ENCODE measurements at regions not wholly inside any gene's neighbourhood (a gene's known extent, or its start where the extent isn't known, plus 50 kb on each side); places are given as distances from the start of the nearest gene placed in this dataset.

GRCh38 chr13:69603144-69603853 is 504.3 kb upstream of the ATXN8OS start (continued):
- TF ChIP-seq POU5F1 (IDR thresholded peaks at IDR 0.05; ENCODE audit: low read depth, low read length) (no peak), SIRT6 (IDR thresholded peaks at IDR 0.05; ENCODE audit: low read length) (no peak), RBBP5 (IDR thresholded peaks at IDR 0.05; ENCODE audit: borderline replicate concordance, low read depth, low read length) (no peak), SP1 (IDR thresholded peaks at IDR 0.05; ENCODE audit: low read depth, low read length) (no peak), SP4 (IDR thresholded peaks at IDR 0.05; ENCODE audit: low read length) (no peak), ATF2 (IDR thresholded peaks at IDR 0.05; ENCODE audit: low read length) (no peak), KDM4A (IDR thresholded peaks at IDR 0.05; ENCODE audit: low read depth, low read length, severe bottlenecking) (no peak), FOSL1 (IDR thresholded peaks at IDR 0.05; ENCODE audit: insufficient read depth, low read depth, low read length) (no peak)

All from H1 (cell line).